ENCODE measurements at regions not wholly inside any gene's neighbourhood (a gene's known extent, or its start where the extent isn't known, plus 50 kb on each side); places are given as distances from the start of the nearest gene placed in this dataset.

GRCh38 chr9:129473523-129474244, 147.2 kb downstream of the C9orf50 start:
- Histone ChIP-seq H3K27me3 (ENCODE audit: insufficient read depth, low read length) (no peaks in the 10 kb centered on the region), H3K4me1 (ENCODE audit: control insufficient read depth in 1 of 2, insufficient read depth in 2 of 2, low read length in 2 of 2) (peaks cover 83 to 94% of the 10 kb centered on the region in 2 experiments), H3K9me3 (ENCODE audit: control insufficient read depth in 1 of 2, insufficient read depth in 1 of 2, low read depth in 1 of 2, low read length in 2 of 2) (peaks cover 0 to 9% of the 10 kb centered on the region in 2 experiments; a peak in 1 of 4 replicates), H3K4me2 (ENCODE audit: low read length) (peak overlapping the region; percentile 45), H3K4me3 (replicated peaks in 1 of 2; ENCODE audit: low read depth in 1 of 2, low read length in 2 of 2) (no peak overlapping the region), H3K79me2 (ENCODE audit: insufficient read depth, low read length) (no peaks in the 10 kb centered on the region), H3K36me3 (ENCODE audit: control insufficient read depth in 1 of 2, insufficient read depth in 2 of 2, low read length in 2 of 2) (no peaks in the 10 kb centered on the region), H4K20me1 (ENCODE audit: insufficient read depth) (no peaks in the 10 kb centered on the region), H3K9me2 (ENCODE audit: insufficient read depth) (no peaks in the 10 kb centered on the region), H3K27ac (ENCODE audit: low read depth, low read length) (peak overlapping the region; percentile 100), H3K9ac (ENCODE audit: low read length) (peak overlapping the region; percentile 7; the same call in 1 of the 2 replicates), H2AFZ (ENCODE audit: low read depth, low read length, poor library complexity, severe bottlenecking) (no peak overlapping the region)
- RAD21 ChIA-PET (ENCODE audit: low non-redundant PET in 1 of 2, low total read pairs in 2 of 2, uncharacterized antibody in 2 of 2, unreplicated experiment in 2 of 2): no interaction called here
- intact Hi-C loops (cut with micrococcal nuclease): no loop called here
- DNase-seq (ENCODE audit: low read depth, low spot score) (no peak), ATAC-seq (no peak)
- TF ChIP-seq POLR2AphosphoS5 (IDR thresholded peaks at IDR 0.05; ENCODE audit: low read depth, low read length) (no peak), REST (IDR thresholded peaks at IDR 0.05; ENCODE audit: low read depth) (no peak), SP1 (IDR thresholded peaks at IDR 0.05; ENCODE audit: low read depth) (no peak), MAX (IDR thresholded peaks at IDR 0.05) (no peak), EGR1 (IDR thresholded peaks at IDR 0.05; ENCODE audit: low read depth) (no peak), RAD21 (IDR thresholded peaks at IDR 0.05; ENCODE audit: low read depth) (no peak), ATF3 (IDR thresholded peaks at IDR 0.05) (no peak), ZBTB33 (IDR thresholded peaks at IDR 0.05; ENCODE audit: extremely low read depth, insufficient replicate concordance, low read length) (no peak)
- no TSS peak for BruUV-seq (replicated peaks)
- CTCF ChIA-PET: no interaction called here
- POLR2A ChIA-PET: interaction anchor here (1.6 to 4.0 kb wide), 2 partner anchors 13 to 296 kb away, joined by 3 to 10 read pairs; partner anchors contain the start of gene IER5L
